Astrocyte of the spinal cord (primary cell): ENCODE measurements at regions not wholly inside any gene's neighbourhood (a gene's known extent, or its start where the extent isn't known, plus 50 kb on each side); places are given as distances from the start of the nearest gene placed in this dataset.

Source experiments
- DNase-seq: peaks from one replicate; pipeline ENCODE4 v3.0.0; 2011; ENCODE audit warnings: low read depth, low spot score
- H3K4me3 ChIP-seq: 2 replicates; pipeline ENCODE4 v1.5.1; 2011; ENCODE audit warnings: low read depth, mild to moderate bottlenecking, low read length, moderate library complexity
- CTCF ChIP-seq: IDR thresholded peaks from 2 replicates; pipeline ENCODE4 v1.5.1; 2012; ENCODE audit warnings: low read depth, mild to moderate bottlenecking, low read length, inconsistent platforms
- in situ Hi-C: cut with HindIII; loops from 2 replicates; pipeline ENCODE4 v1.10.0; 2017; ENCODE audit warnings: low sequenced_read_pairs

DNA sequence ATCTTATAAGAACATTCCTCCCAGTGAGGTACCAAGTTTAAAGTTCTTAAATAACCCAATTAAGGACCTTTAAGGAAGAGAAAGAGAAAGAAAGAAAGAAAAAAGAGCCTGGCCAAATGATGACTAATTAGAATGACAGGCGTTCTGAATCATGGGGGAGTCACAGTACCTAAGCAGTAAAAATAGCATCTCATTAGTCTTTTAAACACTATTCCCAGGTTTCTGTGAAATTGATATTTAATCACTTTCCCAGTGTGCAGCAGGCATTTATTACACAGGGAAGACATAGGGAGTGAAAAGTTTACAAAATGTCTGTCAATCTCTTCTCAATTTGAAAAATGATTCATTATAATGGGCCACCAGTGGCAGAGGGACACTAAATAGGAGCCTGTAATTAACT lies 251.4 kb upstream of the MANEA start:
- TF ChIP-seq CTCF, result no peak
- no peak overlapping the region for H3K4me3 ChIP-seq
- DNase-seq, result peak; percentile 55
- in situ Hi-C loops, result no loop called here

GRCh38 chr6:95328231-95328630 lies 249.1 kb upstream of the MANEA start:
- no peak overlapping the region for H3K4me3 ChIP-seq
- no peak for TF ChIP-seq CTCF
- no peak for DNase-seq
- in situ Hi-C loops, result no loop called here

GRCh38 chr6:95352064-95352795 lies 225.1 kb upstream of the MANEA start:
- no peak for TF ChIP-seq CTCF
- in situ Hi-C loops, result no loop called here
- peak; percentile 14 for DNase-seq
- no peak overlapping the region for H3K4me3 ChIP-seq

GRCh38 chr6:95354551-95354950 lies 222.8 kb upstream of the MANEA start:
- no peak for DNase-seq
- TF ChIP-seq CTCF, result no peak
- H3K4me3 ChIP-seq, result no peak overlapping the region
- in situ Hi-C loops, result no loop called here

- DNase-seq, result no peak
- TF ChIP-seq CTCF, result no peak
- in situ Hi-C loops, result no loop called here
- no peak overlapping the region for H3K4me3 ChIP-seq
Observed at GRCh38 chr6:95357380-95358020, 219.8 kb upstream of the MANEA start.

GRCh38 chr6:95364016-95364604 lies 213.2 kb upstream of the MANEA start:
- H3K4me3 ChIP-seq, result no peak overlapping the region
- peak; percentile 11 for DNase-seq
- TF ChIP-seq CTCF, result peak; percentile 50
- in situ Hi-C loops, result no loop called here
